Hematopoietic multipotent progenitor cell treated with erythropoietin and hydrocortisone succinate and interleukin-3 and kit ligand, for 8 days (in vitro differentiated cells): ENCODE measurements at regions not wholly inside any gene's neighbourhood (a gene's known extent, or its start where the extent isn't known, plus 50 kb on each side); places are given as distances from the start of the nearest gene placed in this dataset.
"Not testable (repeated sequence)": the region's sequence is repeated elsewhere in the genome, so short reads cannot be mapped to it uniquely, and the experiment has no call there.

ENCODE experiments used
- DNase-seq: peaks from one replicate; pipeline ENCODE4 v3.0.0-alpha.2; 2015

DNA sequence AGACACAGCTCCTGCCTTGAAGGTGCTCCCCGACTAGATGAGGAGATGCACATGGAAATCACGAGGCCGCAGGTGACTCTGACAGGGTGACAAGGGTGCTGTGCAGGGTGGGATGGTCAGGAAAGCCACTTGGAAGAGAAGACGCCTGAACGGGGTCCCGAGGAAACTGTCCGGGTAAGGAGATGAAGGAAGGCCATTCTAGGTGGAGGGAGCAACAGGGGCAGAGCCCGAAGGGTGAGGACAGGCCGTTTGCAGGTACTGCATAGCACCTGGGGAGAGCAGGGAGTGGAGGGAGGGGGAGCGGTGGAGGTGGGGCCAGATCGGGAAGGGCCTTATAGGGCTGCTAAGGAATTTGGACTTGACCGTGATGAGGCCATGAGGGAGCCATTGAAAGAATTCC is 105.6 kb upstream of the DLG1 start:
- no peak for DNase-seq

DNA sequence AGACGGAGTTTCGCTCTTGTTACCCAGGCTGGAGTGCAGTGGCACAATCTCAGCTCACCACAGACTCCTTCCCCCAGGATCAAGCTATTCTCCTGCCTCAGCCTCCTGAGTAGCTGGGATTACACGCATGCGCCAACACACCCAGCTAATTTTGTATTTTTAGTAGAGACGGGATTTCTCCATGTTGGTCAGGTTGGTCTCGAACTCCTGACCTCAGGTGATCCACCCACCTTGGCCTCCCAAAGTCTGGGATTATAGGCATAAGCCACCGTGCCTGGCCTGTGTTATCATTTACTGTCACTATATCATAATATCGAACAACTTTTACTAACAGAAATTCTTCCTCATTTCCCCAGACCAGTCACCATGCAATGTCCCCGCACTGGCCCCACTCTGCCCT is 104.0 kb upstream of the DLG1 start:
- DNase-seq = not testable (repeated sequence)

DNA sequence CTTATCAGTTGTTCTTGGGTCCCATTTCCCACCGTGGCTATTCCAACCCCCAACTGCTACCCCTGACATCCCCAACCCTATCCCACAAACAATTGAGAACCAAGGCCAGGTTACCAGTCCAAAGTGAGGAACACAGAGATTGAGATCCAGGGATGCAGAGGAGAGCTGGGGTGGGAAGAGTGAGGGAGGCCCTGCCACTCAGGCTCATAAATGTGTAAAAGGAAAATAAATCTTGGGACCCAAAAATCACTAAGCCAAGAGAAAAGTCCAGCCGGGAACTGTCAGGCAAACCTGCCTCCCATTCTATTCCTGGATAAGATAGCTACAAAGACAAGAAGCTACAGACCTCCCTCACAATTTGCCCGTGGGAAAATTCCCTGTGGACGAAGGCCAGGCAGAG is 101.1 kb upstream of the DLG1 start:
- no peak for DNase-seq

DNA sequence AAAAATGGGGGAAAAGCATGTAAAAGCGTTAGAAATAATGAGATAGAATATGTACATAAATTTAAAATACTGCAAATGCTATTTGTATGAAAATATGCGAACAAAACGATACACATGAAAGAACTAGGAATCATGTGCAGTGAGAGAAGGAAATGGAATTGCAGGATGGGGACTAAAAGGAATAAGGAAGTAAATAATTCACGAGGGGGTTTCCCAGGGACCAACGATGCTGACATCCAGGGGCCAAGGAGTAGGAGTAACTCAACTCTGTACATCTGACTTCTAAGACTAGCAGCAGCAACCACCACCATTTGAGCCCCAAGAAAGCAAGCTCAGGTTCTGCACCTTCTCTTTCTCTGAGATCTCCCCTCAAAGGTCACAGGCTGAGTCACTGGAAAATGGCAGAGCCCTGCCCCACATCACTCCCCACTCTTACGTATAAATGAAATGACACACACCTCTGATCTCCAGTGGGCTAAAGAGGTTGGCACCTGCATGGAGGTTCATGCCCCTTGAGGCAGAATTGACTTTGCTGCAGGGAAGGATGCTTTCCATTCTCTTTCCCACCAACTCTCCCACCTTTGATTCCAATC is 100.0 kb upstream of the DLG1 start:
- no peak for DNase-seq

DNA sequence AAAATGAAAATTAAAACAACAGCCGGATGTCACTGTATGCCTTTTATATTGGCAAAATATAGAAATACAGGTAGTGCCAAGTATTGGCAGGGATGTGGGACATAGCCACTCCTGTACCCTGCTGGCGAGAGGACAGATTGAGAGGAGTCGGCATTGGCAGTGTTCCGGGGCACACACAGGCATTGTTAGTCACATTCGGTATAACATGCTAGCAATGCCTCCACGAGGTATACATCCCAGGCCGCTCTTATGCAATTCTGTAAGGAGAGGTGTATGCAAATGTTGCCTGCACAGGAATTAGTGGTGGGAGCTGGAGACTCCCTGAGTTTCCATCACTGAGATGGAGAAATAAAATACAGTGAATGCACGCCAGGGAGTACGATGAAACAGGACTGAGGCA is 99.4 kb upstream of the DLG1 start:
- no peak for DNase-seq

DNA sequence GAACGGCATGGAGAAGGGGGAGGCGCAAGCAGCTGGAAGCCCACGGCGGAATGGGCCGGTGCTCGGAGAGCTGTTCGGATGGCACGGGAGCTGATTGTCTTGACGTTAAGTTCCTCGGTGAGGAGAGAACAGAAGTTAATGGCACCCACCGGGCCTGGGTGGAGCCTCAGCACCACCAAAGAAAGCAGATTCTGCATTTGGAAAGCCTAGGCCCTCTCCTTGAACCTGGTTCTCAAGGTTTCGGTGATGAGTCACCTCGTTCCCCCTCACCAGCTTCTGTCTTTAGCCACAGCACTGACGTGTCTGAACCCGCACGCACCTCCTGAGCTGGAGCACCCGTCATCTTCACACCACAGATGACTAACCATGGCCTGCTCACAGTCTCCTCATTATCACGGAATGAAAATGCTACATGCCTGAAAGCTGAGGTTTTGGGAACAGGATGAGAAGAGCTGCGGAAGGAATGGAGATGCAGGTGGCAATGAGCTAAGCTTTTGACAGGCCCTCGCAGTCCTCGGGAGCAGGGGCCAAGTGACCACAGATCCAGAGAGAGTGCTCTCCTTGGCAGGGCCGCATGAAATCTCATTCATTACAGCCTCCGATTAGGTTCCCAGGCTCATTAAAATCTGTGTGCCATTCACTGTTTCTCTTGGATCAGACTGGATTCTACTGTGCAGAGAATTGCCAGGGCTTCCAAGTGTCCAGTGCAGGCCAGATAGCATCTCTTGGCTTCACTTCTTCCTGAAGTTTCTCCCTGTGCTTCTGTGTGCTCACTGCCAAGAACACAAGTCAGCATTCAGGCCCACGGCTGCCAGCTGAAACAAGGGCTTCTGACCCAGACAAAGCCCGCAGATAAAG is 96.3 kb upstream of the DLG1 start:
- no peak for DNase-seq

DNA sequence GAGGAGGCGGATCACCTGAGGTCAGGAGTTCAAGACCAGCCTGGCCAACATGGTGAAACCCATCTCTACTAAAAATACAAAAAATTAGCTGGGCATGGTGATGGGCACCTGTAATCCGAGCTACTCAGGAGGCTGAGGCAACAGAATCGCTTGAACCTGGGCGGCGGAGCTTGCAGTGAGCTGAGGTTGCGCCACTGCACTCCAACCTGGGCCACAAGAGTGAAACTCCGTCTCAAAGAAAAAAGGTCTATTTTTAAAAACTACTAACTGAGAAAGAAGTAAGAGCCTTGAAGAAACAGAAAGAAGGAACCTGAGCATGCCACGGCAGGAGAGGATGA is 95.7 kb upstream of the DLG1 start:
- DNase-seq = not testable (repeated sequence)

DNA sequence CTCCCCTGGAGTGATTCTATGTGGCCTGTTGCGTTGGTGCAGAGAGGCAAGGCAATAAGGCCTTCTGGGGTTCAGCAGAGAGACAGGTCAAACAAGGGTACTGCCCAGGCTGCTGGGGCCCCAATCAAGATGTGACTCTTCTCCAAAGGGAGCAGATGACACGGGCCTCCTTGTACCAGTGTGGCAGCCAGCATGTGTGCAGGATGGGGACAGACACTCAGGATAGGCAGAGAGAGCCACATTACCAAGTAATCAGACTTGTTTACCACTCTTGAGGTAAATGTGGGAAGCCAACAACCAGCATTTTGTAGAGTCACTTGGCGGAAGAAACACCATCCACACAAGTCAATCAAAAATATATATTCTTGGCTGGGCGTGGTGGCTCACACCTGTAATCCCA is 95.3 kb upstream of the DLG1 start:
- no peak for DNase-seq

DNA sequence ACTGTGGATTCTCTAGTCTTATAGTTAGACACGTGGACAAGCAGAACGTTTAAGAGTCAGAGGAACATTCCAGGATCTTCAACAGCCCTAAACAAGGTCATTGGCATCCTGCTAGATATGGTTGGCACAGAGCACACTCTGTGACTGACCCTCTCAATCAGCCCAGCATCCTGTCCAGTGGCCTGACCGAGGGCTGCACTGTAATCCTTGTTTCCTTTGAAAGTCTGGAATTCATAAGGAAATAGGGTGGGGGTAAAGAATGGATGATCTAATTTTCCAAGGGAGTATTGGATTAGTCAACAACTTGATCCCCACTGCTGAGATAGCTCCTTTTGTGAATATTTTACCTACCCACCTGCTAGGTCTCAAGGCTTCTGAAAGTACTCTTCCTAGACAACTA is 94.5 kb upstream of the DLG1 start:
- DNase-seq = no peak

DNA sequence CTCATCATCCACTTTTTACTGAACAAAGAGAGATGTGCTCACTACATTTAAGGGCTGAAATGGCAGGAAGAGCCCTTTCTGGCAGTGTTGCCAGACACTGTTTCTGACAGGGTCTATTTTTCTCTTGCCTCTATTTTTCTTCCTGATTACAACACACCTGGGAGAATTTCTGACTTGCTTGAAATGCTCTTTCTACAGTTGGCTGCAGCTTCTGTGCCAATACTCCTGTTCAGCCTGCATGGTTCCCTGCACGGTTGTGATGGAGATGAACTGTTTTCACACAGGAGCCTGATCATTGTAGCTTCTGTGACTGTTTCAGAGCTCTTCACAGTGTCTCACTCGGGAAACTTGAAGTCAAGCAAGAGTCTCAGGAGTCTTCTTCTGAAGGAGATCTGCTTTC is 83.0 kb upstream of the DLG1 start:
- no peak for DNase-seq

DNA sequence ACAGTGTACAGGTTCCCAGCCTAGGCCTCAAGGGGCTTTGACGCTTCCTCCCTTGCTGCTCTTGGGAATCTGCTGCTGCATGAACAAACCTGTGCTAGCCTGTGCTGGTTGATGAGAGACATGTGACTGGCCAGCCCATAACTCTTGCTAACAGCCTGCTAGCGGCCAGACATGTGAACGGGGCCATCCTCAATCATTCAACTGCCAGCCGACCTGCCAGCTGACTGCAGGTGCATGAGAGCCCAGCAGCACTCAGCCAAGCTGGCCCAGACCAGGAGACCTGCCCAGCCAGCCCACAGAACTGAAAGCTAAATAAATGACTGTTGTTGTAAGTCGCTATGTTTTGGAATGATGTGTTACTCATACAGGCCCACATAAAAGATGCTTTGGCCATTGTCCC is 82.4 kb upstream of the DLG1 start:
- DNase-seq = no peak

DNA sequence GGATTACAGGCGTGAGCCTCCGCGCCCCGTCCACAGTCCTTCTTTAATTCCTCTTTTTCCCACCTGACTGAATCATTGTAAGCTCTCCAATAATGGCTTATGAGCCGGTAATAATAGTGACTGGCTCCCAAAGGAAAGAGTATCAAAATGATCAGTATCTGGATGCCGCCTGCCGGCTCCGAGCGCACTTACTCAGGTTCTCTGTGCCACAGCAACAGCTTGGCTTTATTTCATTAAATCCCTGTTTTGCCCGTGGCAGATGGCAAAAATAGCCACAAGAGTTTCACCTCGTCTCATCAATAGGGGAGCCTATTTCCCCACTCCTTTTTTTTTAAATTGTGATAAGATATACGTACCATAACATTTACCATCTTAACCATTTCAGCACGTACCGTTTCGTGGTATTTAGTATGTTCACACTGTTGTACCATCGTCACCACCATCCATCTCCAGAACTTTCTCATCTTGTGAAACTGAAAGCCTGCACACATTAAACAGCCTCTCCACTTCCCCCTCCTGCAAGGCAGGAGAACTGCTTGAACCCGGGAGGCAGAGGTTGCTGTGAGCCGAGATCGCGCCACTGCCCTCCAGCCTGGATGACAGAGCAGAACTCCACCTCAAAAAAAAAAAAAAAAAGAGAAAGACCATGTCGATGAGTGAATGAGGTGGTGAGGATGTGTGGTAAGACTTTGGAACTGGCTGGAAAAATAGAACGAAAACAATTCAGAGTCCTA is 80.7 kb upstream of the DLG1 start:
- DNase-seq = no peak

DNA sequence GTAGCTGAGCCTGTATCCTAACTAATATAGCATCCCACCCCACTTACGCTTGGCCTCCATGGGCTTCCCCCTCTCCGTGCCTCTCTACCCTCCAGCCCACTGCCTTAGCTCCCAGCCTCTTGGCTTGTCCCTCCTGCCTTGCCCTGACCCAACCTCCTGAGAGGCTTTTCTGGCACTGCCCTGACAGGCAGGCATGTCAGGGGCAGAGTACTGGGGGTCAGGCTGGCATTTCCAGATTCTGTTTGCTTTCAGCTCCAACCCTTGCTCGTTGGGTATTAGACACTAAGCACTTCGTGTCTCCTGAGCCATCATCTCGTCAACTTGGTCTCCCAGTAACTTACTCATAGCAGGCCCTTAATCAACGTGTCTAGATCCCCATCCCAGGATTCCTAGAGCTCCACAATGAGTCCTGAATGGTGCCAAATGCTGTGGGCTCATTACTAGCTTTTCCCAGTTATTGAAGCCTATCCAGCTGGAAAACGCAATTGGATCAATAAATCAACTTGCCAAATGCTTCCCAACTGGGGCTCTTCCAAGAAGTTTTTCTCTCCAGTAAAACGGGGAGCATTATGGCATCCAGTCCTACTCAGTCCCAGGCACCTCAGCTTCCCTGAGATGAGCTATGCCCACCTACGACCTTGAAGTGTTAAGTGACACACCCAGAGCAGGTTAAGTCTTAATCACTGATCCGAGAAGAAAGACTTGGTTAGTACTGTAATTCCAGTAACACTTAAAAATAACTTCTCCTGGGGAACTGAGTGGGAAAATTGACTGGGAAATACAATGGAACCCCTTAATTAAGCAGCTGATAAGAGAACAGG is 78.5 kb upstream of the DLG1 start:
- DNase-seq = no peak

DNA sequence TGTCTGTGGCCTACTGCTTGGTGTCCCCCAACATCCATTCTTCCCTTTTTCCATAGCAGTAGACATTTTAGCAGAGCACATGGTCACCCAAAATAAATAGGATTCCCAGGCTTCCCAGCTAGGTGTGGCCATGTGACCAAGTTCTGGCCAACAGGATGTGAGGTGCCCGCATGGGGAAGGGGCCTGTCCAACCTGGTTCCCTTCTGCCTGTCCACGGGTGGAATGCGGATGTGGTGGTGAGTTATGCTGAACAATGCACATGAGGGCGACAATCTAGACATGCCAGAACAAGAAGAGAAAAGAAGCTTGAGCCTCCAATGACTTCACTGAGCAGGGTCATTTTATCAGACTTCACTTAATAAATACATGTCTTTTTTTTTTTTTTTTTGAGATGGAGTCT is 77.6 kb upstream of the DLG1 start:
- no peak for DNase-seq

DNA sequence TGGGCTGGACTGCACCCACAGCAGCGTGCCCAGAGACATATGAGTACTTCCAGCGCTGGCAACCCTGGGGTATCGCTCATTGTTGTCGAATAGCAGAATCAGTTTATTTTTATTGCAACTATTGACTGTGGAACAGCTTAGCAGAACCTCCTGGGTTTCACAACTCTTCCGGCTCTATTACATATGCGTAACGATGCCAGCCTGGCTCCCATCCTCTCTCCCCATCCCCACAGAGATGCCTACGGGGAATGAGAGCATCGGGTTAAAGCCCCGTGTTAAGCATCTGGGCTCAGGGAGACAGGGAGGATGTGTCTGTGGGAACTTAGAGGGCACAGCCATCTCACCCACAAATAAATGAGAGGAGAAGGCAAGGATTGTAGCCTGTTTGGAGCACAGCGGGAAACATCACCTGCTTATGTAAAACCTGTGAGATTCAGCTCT is 76.6 kb upstream of the DLG1 start:
- no peak for DNase-seq

DNA sequence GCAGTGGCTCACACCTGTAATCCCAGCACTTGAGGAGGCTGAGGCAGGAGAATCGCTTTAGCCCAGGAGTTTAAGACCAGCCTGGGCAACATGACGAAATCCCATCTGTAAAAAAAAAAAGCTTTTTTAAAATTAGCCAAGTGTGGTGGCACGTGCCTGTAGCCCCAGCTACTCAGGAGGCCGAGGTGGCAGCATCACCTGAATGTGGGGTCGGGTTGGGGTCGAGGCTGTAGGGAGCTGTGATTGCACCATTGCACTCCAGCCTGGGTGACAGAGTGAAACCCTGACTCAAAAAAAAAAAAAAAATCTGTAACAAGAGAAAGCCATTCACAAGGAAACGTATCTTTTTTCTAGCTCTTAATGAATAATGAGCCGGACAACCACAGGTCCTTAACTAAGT is 74.7 kb upstream of the DLG1 start:
- DNase-seq = no peak

DNA sequence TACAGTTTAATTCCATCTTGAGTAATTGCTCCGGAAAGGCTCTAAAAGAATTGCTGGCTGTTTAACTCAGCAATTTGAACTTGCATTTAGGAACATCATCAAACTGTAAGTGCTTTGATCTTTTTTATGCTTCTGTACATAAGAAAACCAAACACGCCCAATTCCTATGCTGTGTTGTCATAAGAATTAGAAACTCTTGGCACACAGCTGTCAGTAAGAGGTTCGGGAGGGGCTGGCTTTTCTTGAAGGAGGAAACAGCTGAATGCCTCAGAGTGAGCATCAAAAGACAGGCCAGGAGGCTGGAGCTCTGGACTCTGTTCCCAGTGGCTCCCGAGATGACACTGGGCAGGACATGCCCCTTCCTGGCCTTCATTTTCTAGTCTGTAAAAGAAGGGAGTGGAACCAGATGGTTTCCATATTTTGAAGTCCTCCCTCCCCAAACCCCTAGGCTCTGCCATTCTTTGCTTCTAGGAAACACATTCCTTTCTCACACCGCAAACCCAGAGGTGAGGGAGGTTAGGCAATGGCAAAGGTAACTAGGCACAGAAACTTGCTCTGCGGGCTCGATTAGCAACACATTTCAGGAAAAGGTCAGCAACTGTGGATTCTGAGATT is 73.7 kb upstream of the DLG1 start:
- no peak for DNase-seq

DNA sequence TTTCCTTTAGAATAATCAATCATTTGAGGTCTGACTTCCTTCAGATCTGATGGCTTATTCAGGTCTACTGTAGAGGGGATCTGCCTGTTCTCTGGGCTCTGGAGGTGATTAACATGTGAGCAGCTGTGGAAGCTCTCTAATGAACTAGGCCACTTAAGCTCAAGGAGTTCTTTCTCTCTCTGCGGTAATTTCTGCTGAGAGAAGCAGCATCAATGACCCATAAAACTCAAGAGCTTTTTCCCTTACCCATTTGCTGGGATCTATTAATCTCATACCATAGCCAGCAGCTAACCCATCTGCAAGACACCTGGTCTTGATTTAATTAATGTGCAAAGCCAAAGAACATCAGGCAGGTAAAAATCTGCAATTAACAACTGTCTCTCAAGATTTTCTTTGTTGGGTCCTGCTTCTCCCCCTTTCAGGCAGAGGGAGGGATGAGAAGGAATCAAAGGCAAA is 73.2 kb upstream of the DLG1 start:
- no peak for DNase-seq

DNA sequence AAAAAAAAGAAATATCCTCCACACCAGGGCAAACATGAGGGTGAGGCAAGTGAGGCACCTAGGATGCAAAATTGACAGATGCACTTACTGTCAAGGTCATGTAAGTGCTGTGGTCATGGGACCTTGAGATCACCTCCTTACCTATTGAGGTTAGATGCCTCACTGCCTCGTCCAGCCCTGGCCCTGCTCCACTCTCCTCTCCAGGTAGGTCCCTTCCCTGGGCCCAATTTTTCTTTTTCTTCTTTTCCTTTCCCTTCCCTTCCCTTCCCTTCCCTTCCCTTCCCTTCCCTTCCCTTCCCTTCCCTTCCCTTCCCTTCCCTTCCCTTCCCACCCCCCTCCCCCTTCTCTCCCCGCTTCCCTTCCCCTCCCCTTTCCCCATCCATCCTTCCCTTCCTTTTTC is 71.1 kb upstream of the DLG1 start:
- no peak for DNase-seq

DNA sequence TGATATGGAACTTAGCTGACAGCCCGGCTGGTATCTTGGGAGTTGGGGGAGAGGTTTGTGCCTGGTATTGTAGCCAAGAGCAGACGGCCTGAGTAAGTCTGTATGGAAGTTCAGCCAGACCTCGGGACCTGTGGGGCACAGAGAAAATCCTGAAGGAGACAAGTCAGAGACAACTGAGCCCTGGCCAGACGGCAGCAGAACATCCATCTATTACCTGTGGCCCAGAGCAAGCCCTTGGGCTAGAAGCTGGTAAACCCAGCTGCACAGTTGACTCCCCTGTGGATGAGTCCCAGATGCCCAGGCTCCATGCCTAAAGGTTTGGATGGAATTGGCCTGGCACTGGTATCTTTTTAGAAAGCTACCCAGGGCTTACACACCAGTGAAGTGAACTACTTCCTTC is 70.4 kb upstream of the DLG1 start:
- no peak for DNase-seq

DNA sequence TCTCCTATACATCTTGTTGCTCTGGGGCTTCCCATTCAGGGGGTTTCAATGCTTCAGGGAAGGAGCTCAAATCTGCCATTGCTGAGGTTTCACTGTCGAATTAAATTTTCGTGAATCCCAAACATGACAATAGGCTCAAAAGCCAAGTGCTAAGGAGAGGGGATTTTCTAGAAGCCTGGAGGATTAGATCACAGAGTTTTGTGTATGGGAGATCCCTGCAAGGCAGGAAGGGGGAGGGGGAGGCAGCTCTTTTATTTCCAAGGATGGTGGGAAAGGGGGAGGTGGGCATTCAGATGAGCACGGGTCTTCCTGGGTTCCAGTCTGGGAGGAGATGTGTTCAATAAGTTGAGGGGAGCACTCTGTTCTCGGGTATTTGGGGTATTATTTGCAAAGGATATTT is 69.9 kb upstream of the DLG1 start:
- no peak for DNase-seq

DNA sequence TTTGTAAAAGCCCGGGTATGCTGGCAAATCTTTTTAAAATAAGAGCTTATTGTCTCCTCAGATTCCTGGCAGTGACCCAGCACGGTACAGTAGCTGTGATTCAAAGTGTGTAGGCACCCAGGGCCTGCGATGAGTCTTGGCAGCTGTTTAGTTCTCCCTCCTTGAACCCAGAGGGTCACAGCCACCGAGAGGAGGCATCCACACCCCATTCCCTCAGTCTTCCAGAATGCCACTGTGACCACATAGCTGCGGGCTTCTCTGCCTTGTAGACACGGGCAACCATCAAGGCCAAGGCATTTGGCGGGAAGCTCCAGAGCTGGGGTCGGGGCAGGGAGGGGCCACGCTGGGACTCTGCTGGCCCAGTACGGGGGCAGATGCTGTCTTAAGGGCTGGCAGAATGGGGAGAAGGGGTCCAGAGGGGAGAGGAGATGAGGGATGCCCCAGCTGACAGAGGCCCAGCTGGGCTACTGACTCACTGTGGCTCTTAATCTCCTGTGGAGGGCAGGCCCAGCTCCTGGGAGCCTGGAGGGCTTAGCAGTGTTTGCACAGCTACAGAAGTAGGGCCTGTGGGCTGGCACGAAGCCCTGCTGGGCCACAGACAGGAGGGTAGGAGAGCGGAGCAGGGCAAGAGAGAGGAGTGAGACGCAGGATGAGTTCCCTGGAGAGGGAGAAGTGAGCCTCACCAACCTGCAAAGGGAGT is 68.8 kb upstream of the DLG1 start:
- no peak for DNase-seq
